ENCODE measurements at regions not wholly inside any gene's neighbourhood (a gene's known extent, or its start where the extent isn't known, plus 50 kb on each side); places are given as distances from the start of the nearest gene placed in this dataset.

GRCh38 chr1:67615886-67616285 lies 69.1 kb upstream of the GADD45A start:
- DNase-seq (ENCODE audit: low spot score), result no peak

GRCh38 chr1:67616394-67616985 lies 68.5 kb upstream of the GADD45A start:
- no peak for DNase-seq (ENCODE audit: low spot score)

- DNase-seq (ENCODE audit: low spot score), result peak; percentile 19
Measured at GRCh38 chr1:67618285-67619018, 66.5 kb upstream of the GADD45A start.

- no peak for DNase-seq (ENCODE audit: low spot score)
Measured at GRCh38 chr1:67619080-67619479, 65.9 kb upstream of the GADD45A start.

GRCh38 chr1:67623906-67624305 lies 61.1 kb upstream of the GADD45A start:
- DNase-seq (ENCODE audit: low spot score), result no peak

- no peak for DNase-seq (ENCODE audit: low spot score)
Measured at GRCh38 chr1:67624680-67625079, 60.3 kb upstream of the GADD45A start.

GRCh38 chr1:67626090-67626860 lies 58.7 kb upstream of the GADD45A start:
- DNase-seq (ENCODE audit: low spot score), result no peak

- no peak for DNase-seq (ENCODE audit: low spot score)
Measured at GRCh38 chr1:67626861-67627235, 58.2 kb upstream of the GADD45A start.

GRCh38 chr1:67627336-67627735 lies 57.7 kb upstream of the GADD45A start:
- no peak for DNase-seq (ENCODE audit: low spot score)

GRCh38 chr1:67627906-67628305 lies 57.1 kb upstream of the GADD45A start:
- no peak for DNase-seq (ENCODE audit: low spot score)

- no peak for DNase-seq (ENCODE audit: low spot score)
Measured at GRCh38 chr1:67629370-67630075, 55.5 kb upstream of the GADD45A start.

GRCh38 chr1:67630438-67631045 lies 54.5 kb upstream of the GADD45A start:
- DNase-seq (ENCODE audit: low spot score), result no peak

GRCh38 chr1:67632356-67632755 lies 52.6 kb upstream of the GADD45A start:
- no peak for DNase-seq (ENCODE audit: low spot score)

GRCh38 chr1:67632811-67633655 lies 52.0 kb upstream of the GADD45A start:
- DNase-seq (ENCODE audit: low spot score), result no peak

- no peak for DNase-seq (ENCODE audit: low spot score)
Measured at GRCh38 chr1:67634396-67634935, 50.5 kb upstream of the GADD45A start.

GRCh38 chr1:67635055-67635809 lies 49.8 kb upstream of the GADD45A start:
- no peak for DNase-seq (ENCODE audit: low spot score)
